Stimulated activated naive B cell treated with anti-CD40 and anti-IgM and Interleukin-4, amounts not matched to agents 10 μg/mL and 1 μg/mL and 100 μg/mL, for 72 hours (primary cell): ENCODE measurements at regions not wholly inside any gene's neighbourhood (a gene's known extent, or its start where the extent isn't known, plus 50 kb on each side); places are given as distances from the start of the nearest gene placed in this dataset.

Experiments
- ATAC-seq, 2 donors: fragments of 150-1000 bp; cut with Tn5 transposase; replicated peaks; 2 replicates each; pipeline ENCODE4 v1.10.0; 2021; ENCODE audit warnings: moderate library complexity in 1 of 2
- DNase-seq: peaks from one replicate; pipeline ENCODE4 v3.0.0; 2021
- H3K27ac Mint-ChIP-seq: one replicate; pipeline ENCODE4 v1.8.0; 2022; ENCODE audit warnings: mild to moderate bottlenecking, mixed read lengths
- H3K27me3 Mint-ChIP-seq, 2 donors: one replicate each; pipeline ENCODE4 v1.8.0; 2022; ENCODE audit warnings: mixed read lengths in 2 of 2
- H3K36me3 Mint-ChIP-seq, 2 donors: one replicate each; pipeline ENCODE4 v1.8.0; 2022; ENCODE audit warnings: mixed read lengths in 2 of 2, mild to moderate bottlenecking in 1 of 2
- H3K4me1 Mint-ChIP-seq, 2 donors: one replicate each; pipeline ENCODE4 v1.8.0; 2022; ENCODE audit warnings: mixed read lengths in 2 of 2, mild to moderate bottlenecking in 1 of 2
- H3K4me3 Mint-ChIP-seq, 2 donors: one replicate each; pipeline ENCODE4 v1.8.0; 2022; ENCODE audit warnings: mild to moderate bottlenecking in 2 of 2, mixed read lengths in 2 of 2, moderate library complexity in 1 of 2
- H3K9me3 Mint-ChIP-seq, 2 donors: one replicate each; pipeline ENCODE4 v1.8.0; 2022; ENCODE audit warnings: mixed read lengths in 2 of 2, mild to moderate bottlenecking in 1 of 2

DNA sequence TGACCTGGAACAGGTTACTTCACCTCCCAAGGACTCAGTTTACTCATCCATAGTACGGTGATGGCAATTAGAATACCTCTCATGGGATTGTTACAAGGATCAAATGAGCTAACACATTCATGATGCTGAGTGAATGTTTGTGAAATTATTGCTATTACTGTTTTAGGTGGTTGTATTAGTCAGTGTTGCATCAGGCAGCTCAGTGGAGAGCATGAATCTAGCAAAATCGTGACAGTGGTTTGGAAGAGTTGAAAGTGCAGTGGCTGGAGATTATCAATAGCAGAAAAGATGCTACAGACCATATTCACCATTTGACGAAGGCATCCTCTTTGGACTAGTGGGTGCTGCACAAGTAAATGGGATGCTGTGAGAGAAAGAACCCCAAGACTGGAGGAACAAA lies 50.4 kb upstream of the CTNNBL1 start:
- H3K27ac Mint-ChIP-seq, result no peak overlapping the region
- H3K4me3 Mint-ChIP-seq, result no peak overlapping the region
- H3K36me3 Mint-ChIP-seq, result no peaks in the 10 kb centered on the region
- peaks cover 33 to 57% of the 10 kb centered on the region in 2 donors for H3K27me3 Mint-ChIP-seq
- DNase-seq (no peak), ATAC-seq (no peak)
- no peaks in the 10 kb centered on the region for H3K4me1 Mint-ChIP-seq
- no peaks in the 10 kb centered on the region for H3K9me3 Mint-ChIP-seq

DNA sequence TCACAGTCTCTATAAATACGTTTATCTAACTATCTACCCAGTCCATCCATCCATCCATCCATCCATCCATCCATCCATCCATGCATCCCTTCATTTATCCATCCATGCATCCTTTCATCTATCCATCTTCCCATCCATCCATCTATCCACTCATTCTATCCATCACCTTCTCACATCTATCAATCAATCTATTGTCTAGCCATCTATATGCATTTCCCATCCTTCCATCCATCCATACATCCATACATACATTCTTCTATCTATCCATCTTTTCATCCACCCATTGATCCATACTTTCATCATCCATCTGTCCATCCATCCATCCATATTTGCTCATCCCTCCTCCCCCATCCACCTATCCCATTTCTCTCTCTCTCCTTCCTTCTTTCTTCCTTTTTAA lies 51.6 kb upstream of the CTNNBL1 start:
- no peak for DNase-seq
- Mint-ChIP-seq H3K4me1 (no peaks in the 10 kb centered on the region), H3K27ac (no peak overlapping the region), H3K36me3 (no peaks in the 10 kb centered on the region), H3K27me3 (peaks cover 33 to 48% of the 10 kb centered on the region in 2 donors), H3K9me3 (no peaks in the 10 kb centered on the region), H3K4me3 (no peak overlapping the region)
- no peak for ATAC-seq

DNA sequence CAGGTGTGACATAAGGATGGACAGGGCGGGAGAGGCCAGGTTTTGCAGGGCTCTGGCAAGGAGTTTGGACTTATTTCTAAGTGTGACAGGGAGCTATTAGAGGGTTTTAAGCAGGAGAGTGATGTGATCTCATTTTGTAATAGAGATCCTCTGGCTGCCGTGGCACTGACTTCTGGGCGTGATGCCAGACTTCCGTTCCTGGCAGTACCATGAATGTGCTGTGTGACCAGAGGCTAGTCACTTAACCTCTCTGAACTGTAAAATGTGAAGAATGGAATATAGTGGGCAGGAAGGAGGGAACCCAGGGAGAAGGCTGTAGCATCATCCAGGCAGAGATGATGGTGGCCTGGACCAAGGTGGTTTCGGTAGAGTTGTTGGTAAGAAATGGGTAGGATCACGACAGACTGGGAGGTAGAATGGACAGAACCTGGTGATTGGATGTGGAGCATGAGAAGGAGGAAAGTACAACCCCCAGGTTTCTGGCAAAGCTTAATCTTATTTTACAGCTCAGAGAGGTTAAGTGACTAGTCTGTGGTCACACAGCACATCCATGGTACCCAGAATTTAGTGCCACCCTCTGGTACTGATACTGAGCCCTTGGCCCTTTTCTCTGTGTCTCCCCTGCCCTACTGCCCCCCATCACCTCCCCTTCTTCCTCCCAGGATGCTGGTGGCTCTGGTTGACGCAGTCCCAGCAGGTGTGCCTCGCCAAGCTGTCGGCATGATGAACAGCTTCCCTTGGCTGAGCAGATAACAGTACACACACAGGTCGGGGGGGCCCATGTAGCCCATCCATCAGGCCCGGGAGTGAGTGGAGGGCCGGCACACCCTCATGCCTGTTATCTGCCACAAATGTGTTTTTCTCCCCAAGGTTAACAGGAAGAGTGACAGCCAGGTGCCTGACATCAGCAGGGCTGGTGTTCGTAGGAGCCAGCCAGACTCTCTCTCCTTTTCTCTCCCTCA lies 52.9 kb upstream of the CTNNBL1 start:
- no peak for ATAC-seq
- no peaks in the 10 kb centered on the region for H3K36me3 Mint-ChIP-seq
- no peak for DNase-seq

DNA sequence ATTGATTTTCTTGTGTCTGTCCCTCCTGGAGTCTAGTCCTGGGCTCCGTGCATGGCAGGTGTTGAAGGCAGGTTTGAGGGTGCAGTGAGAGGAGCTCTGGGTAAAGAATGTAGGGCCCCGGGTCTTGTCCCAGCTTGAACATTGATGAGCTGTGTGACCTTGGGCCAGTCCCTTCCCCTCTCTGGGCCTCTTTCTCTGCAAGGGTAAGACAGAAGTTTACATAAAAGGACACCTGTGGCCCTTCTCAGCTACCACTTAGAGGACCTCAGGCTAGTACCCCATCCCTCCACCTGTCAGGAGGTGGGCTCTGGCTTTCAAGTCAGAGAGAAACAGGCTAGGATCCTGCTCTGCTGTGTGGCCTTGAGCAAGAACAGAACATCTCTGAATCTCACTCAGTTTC lies 55.3 kb upstream of the CTNNBL1 start:
- H3K27me3 Mint-ChIP-seq, result peaks cover 40 to 46% of the 10 kb centered on the region in 2 donors
- peaks cover 0 to 2% of the 10 kb centered on the region in 2 donors for H3K36me3 Mint-ChIP-seq

More for the DNA sequence above, 52.9 kb upstream of the CTNNBL1 start:
- H3K27me3 Mint-ChIP-seq, result peaks cover 43 to 59% of the 10 kb centered on the region in 2 donors
- no peak overlapping the region for H3K27ac Mint-ChIP-seq
- H3K4me3 Mint-ChIP-seq, result no peak overlapping the region
- H3K4me1 Mint-ChIP-seq, result no peaks in the 10 kb centered on the region
- peaks cover 0 to 2% of the 10 kb centered on the region in 2 donors for H3K9me3 Mint-ChIP-seq

DNA sequence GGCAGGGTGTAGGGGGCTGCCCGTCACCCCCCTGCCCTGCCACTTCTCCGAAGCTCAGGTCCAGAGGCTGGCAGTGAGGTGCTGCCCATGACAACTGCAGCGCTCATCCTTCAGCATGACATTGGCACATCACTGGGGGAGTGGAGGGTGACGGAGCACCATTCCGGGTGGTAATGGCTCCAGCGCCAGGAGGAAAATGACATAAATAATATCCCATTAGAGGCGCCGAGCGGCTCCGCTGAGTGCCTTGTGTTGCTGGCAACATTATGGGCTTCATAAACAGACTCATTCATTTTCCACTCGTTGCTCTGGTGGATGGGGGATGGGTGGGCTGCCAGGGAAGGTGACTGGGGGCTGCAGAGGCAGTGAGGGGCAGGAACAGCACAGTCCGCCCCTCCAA lies 56.9 kb upstream of the CTNNBL1 start:
- no peaks in the 10 kb centered on the region for H3K4me1 Mint-ChIP-seq
- H3K36me3 Mint-ChIP-seq, result peaks cover 0 to 2% of the 10 kb centered on the region in 2 donors
- H3K4me3 Mint-ChIP-seq, result no peak overlapping the region
- no peak overlapping the region for H3K27ac Mint-ChIP-seq
- DNase-seq (no peak), ATAC-seq (no peak)
- peaks cover 4 to 7% of the 10 kb centered on the region in 2 donors for H3K9me3 Mint-ChIP-seq
- H3K27me3 Mint-ChIP-seq, result peaks cover 44 to 50% of the 10 kb centered on the region in 2 donors

More for the DNA sequence above, 55.3 kb upstream of the CTNNBL1 start:
- no peak overlapping the region for H3K27ac Mint-ChIP-seq
- H3K4me1 Mint-ChIP-seq, result no peaks in the 10 kb centered on the region
- no peak overlapping the region for H3K4me3 Mint-ChIP-seq
- no peak for DNase-seq
- ATAC-seq, result no peak
- peaks cover 4 to 7% of the 10 kb centered on the region in 2 donors for H3K9me3 Mint-ChIP-seq

DNA sequence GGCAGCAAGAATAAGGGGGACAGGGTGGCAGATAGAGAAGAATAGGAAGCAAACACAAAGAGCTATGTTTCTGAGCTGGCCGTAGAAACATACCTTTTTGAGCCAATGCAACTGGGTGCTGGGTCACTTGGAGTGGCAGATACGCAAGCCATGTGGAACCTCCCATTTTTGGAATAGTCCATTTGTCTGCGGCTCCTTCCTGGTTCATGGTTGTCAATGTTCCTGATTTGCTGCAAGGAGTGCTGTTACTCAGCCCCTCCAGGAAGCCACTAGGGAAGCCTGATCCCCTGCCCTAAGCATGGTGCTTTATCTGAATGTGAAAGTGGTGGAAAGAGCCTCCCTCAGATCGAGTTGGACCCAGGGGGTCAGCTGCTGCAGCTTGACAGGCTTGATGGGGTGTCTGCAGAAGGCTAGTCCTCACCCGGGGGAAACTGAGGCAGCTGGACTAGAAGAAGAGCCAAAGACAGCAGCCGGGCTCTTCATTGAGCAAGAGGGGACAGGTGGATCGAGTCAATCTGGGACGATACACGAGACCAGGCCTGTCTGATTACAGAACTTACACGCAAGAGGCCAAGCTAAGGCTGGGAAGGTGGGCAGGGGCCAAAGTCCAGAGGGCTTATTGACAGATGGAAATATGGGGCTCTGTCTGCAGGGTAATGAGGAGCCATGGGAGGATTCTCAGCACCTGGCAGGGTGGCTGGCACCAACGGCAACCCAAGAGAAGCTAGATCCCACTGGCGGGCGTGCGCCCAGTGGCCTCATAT lies 57.4 kb upstream of the CTNNBL1 start:
- peaks cover 0 to 2% of the 10 kb centered on the region in 2 donors for H3K36me3 Mint-ChIP-seq
- no peak overlapping the region for H3K4me3 Mint-ChIP-seq
- peaks cover 4 to 7% of the 10 kb centered on the region in 2 donors for H3K9me3 Mint-ChIP-seq
- H3K4me1 Mint-ChIP-seq, result no peaks in the 10 kb centered on the region
- ATAC-seq (no peak), DNase-seq (no peak)
- H3K27me3 Mint-ChIP-seq, result peaks cover 43 to 52% of the 10 kb centered on the region in 2 donors
- no peak overlapping the region for H3K27ac Mint-ChIP-seq

DNA sequence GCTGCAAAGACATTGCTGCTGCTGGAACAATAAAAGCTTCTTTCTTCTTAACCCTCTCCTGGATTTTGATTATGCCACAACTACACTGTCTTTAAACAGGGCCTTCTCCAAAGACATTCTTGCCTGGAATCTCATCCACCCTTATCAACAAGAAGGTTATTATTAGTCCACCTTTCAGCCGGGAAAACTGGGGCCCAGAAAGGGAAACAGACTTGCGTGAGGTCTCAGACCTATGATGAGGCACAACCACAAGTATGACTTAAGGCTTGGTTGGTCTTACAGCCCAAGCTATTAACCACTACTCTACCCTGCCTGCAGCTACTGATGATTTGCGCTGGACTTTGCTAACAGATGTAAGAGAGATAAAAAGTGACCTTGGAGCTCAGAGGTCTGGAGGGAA lies 62.8 kb upstream of the CTNNBL1 start:
- ATAC-seq, result no peak
- Mint-ChIP-seq H3K27ac (no peak overlapping the region), H3K4me3 (no peak overlapping the region), H3K27me3 (peaks cover 54 to 57% of the 10 kb centered on the region in 2 donors), H3K4me1 (no peaks in the 10 kb centered on the region), H3K36me3 (peaks cover 0 to 2% of the 10 kb centered on the region in 2 donors), H3K9me3 (peaks cover 4 to 6% of the 10 kb centered on the region in 2 donors)
- DNase-seq, result no peak

DNA sequence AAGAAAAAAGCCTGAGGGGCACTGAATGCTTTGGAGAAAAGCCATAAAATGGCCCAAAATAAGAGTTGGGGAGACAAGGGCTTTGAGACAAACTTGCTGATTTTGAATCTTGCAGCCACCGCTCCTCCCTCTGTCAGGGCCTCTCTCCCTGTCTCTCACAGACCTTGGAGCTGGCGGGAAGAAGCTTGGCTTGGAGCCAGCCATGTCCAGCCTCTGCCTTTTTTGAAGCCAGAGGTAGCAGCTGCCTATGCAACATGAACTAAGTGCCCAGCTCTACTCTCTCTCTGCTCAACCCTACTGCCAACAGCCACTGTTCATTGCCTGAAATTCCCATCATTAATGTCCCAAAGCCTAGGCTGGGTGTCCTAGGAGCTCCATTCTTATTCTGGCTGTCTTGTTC lies 63.7 kb upstream of the CTNNBL1 start:
- no peaks in the 10 kb centered on the region for H3K4me1 Mint-ChIP-seq
- no peaks in the 10 kb centered on the region for H3K9me3 Mint-ChIP-seq
- H3K27ac Mint-ChIP-seq, result no peak overlapping the region
- no peak overlapping the region for H3K4me3 Mint-ChIP-seq
- ATAC-seq (no peak), DNase-seq (no peak)
- no peaks in the 10 kb centered on the region for H3K36me3 Mint-ChIP-seq
- peaks cover 50 to 54% of the 10 kb centered on the region in 2 donors for H3K27me3 Mint-ChIP-seq

DNA sequence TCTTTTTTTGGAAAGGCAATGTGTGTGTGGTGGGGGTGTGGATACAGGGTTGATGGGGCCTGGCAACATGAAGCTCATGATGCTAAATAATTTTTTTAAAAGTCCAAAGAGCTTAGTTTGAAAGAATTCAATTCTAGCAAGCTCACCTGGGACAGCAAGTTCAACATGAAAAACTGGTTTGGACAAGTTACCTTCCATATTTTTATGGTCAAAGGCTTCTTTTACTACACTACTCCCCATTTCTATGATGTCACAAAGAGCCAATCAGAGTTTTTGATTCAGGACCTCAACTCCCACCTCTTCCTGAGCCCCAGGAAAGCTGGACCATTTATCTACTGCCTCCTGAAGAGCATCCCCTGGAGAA lies 66.1 kb upstream of the CTNNBL1 start:
- no peak for ATAC-seq
- Mint-ChIP-seq H3K4me1 (no peaks in the 10 kb centered on the region), H3K36me3 (no peaks in the 10 kb centered on the region), H3K27me3 (peaks cover 49 to 58% of the 10 kb centered on the region in 2 donors), H3K9me3 (no peaks in the 10 kb centered on the region), H3K4me3 (no peak overlapping the region), H3K27ac (no peak overlapping the region)
- DNase-seq, result no peak

DNA sequence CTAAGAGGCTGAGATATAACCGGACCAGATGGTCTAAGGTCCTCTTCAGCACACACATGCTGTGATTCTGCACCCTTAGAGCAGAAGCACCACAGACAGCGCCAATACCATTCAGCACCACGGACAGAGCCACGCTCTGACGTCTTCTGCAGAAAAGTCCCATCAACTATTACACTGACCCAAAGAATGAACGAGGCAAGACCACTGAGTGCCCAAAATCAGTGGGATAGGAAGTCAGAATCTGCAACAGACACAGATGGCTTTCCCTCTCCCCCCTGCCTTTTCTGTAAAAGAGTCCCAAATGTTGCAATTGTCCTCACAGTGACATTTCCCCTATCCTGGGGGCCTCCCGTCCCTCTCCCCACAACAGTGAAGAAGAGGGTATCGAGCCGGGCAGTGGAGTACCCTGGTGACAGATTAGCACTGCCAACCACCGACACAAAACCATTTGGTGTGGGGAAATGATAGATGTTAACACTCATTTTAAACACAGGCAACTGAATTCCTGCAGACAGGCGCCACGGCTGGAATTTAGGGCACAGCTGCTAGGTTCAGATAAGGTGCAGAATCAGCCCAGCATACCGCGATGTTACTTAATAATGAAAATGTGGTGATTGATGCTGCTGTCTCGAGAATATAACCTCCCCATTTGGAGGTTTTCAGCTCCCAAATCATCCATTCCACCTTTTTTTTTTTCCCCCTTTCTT lies 66.6 kb upstream of the CTNNBL1 start:
- Mint-ChIP-seq H3K36me3 (no peaks in the 10 kb centered on the region), H3K27ac (no peak overlapping the region), H3K9me3 (no peaks in the 10 kb centered on the region), H3K4me3 (no peak overlapping the region), H3K27me3 (peaks cover 47 to 55% of the 10 kb centered on the region in 2 donors), H3K4me1 (no peaks in the 10 kb centered on the region)
- peak; percentile 57 to 62 for ATAC-seq
- peak; percentile 5 for DNase-seq

DNA sequence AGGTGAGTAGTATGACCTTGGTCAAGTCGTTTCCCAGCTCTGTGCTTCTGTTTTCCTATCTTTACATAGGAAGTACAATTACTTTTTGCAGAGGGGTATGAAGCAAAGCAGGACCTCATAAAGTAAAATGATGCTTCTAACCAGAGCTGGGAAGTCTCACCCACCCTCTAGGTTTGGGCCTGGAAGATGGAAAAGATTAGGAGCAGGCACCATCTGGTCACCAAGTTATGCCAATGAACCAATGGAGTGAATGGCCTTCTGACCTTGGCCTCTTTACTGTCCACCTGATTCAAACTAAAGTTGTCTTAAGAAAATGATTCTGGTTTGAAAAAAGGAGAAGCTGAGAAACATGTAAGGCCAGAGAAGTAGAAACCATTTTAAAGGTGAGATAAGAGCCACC lies 68.9 kb upstream of the CTNNBL1 start:
- Mint-ChIP-seq H3K27ac (no peak overlapping the region), H3K9me3 (no peaks in the 10 kb centered on the region), H3K36me3 (no peaks in the 10 kb centered on the region), H3K4me3 (no peak overlapping the region), H3K4me1 (no peaks in the 10 kb centered on the region), H3K27me3 (peaks cover 58 to 61% of the 10 kb centered on the region in 2 donors)
- DNase-seq, result no peak
- no peak for ATAC-seq

DNA sequence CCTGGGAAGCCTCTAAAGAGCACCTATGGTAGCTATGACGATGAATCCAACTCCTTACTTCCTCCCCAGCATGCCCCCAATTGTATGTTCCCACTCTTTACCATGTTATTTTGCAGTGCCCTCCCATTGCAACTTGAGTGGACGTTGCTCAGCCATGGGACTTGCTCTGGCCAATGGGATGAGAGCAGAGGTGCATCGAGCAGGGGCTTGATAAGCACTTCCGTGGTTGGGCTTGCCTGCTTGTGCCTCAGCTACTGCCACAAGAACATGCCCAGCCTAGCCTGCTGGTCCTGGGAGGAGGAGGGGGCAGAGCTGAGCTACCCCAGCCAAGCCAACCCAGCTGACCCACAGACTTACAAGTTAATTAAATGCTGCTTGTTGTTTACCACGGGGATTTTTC lies 71.1 kb upstream of the CTNNBL1 start:
- H3K27me3 Mint-ChIP-seq, result peaks cover 46 to 48% of the 10 kb centered on the region in 2 donors
- no peaks in the 10 kb centered on the region for H3K36me3 Mint-ChIP-seq
- DNase-seq, result no peak
- no peak for ATAC-seq
- H3K4me1 Mint-ChIP-seq, result no peaks in the 10 kb centered on the region
- H3K27ac Mint-ChIP-seq, result no peak overlapping the region
- no peak overlapping the region for H3K4me3 Mint-ChIP-seq
- no peaks in the 10 kb centered on the region for H3K9me3 Mint-ChIP-seq

DNA sequence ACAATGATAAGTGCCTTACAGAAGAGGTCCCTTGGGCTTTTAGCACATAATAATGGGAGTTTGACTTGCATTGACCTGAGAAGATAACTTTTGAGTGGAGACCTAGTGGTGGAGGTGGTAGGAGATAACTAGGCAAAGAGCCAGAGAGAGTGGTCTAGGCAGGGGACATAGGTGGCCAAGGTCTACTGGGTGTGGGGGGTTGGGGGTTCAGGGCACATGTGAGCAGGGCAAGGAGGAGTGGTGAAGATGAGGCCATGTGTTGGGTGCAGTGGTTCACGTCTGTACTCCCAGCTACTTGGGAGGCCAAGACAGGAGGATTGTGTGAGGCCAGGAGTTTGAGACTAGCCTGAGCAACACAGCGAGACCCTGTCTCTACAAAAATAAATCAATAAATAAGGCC lies 74.3 kb upstream of the CTNNBL1 start:
- no peaks in the 10 kb centered on the region for H3K4me1 Mint-ChIP-seq
- H3K36me3 Mint-ChIP-seq, result no peaks in the 10 kb centered on the region
- H3K4me3 Mint-ChIP-seq, result no peak overlapping the region
- no peak for ATAC-seq
- no peaks in the 10 kb centered on the region for H3K9me3 Mint-ChIP-seq
- DNase-seq, result no peak
- no peak overlapping the region for H3K27ac Mint-ChIP-seq
- H3K27me3 Mint-ChIP-seq, result peaks cover 39 to 53% of the 10 kb centered on the region in 2 donors

DNA sequence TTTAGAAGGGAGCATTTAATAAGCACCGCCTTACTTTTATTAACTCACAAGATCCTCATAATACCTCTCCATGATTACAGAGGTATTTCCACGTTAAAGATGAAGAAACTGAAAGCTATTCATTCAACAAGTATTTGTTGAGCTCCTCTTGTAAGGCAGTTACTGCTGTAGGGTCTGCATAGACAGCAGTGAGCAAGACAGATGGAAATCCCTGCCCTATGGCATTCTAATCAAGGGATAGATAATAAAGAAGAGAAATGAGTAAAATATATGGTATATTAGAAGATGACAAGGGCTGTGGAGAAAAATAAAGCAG lies 77.8 kb upstream of the CTNNBL1 start:
- Mint-ChIP-seq H3K9me3 (no peaks in the 10 kb centered on the region), H3K4me1 (no peaks in the 10 kb centered on the region), H3K4me3 (no peak overlapping the region), H3K36me3 (no peaks in the 10 kb centered on the region), H3K27me3 (peaks cover 31 to 42% of the 10 kb centered on the region in 2 donors), H3K27ac (no peak overlapping the region)
- no peak for ATAC-seq
- no peak for DNase-seq
